GM12891 (cell line): ENCODE measurements at regions not wholly inside any gene's neighbourhood (a gene's known extent, or its start where the extent isn't known, plus 50 kb on each side); places are given as distances from the start of the nearest gene placed in this dataset.

Experiments used
- POLR2A ChIP-seq: IDR thresholded peaks from 2 replicates; pipeline ENCODE4 v1.6.1; 2011; ENCODE audit warnings: low read depth, low read length, control low read depth
- POLR2AphosphoS5 ChIP-seq: IDR thresholded peaks from 2 replicates; pipeline ENCODE4 v1.6.1; 2011; ENCODE audit warnings: low read depth, low read length, control low read depth

GRCh38 chr2:194291104-194291503 lies 1365.9 kb upstream of the SLC39A10 start:
- TF ChIP-seq POLR2AphosphoS5 = no peak
- no peak for TF ChIP-seq POLR2A
